ENCODE measurements at regions not wholly inside any gene's neighbourhood (a gene's known extent, or its start where the extent isn't known, plus 50 kb on each side); places are given as distances from the start of the nearest gene placed in this dataset.

- TF ChIP-seq POLR2AphosphoS5 (IDR thresholded peaks at IDR 0.05) (no peak), CTCF (IDR thresholded peaks at IDR 0.05) (no peak)
Observed at GRCh38 chr13:104648291-104648690, 1582.1 kb upstream of the SLC10A2 start.

Measured in breast epithelium (tissue), 3 donors.